HG03571 (cell line): ENCODE measurements at regions not wholly inside any gene's neighbourhood (a gene's known extent, or its start where the extent isn't known, plus 50 kb on each side); places are given as distances from the start of the nearest gene placed in this dataset.
A peak's percentile ranks its signal among the peaks of the same experiment; 100 is the strongest.
"Not testable (repeated sequence)": the region's sequence is repeated elsewhere in the genome, so short reads cannot be mapped to it uniquely, and the experiment has no call there.

Source experiments
- ATAC-seq: cut with Tn5 transposase; IDR thresholded peaks from one replicate; pipeline ENCODE4 v1.9.1; 2021; ENCODE audit not compliant: unreplicated experiment

- ATAC-seq = no peak
Observed at GRCh38 chr13:22993148-22993547, 187.6 kb upstream of the SGCG start.

- ATAC-seq = no peak
Observed at GRCh38 chr13:23003446-23003845, 177.3 kb upstream of the SGCG start.

GRCh38 chr13:23007426-23007825 is 173.4 kb upstream of the SGCG start:
- no peak for ATAC-seq

- ATAC-seq = no peak
Observed at GRCh38 chr13:23018143-23018542, 162.6 kb upstream of the SGCG start.

GRCh38 chr13:23020246-23020843 is 160.4 kb upstream of the SGCG start:
- peak; percentile 89 for ATAC-seq

GRCh38 chr13:23021906-23022305 is 158.9 kb upstream of the SGCG start:
- no peak for ATAC-seq

GRCh38 chr13:23022704-23023103 is 158.1 kb upstream of the SGCG start:
- no peak for ATAC-seq

- ATAC-seq = no peak
Observed at GRCh38 chr13:23025864-23026608, 154.7 kb upstream of the SGCG start.

GRCh38 chr13:23039266-23039935 is 141.4 kb upstream of the SGCG start:
- ATAC-seq = no peak

- no peak for ATAC-seq
Observed at GRCh38 chr13:23042181-23042580, 138.6 kb upstream of the SGCG start.

GRCh38 chr13:23044906-23045305 is 135.9 kb upstream of the SGCG start:
- ATAC-seq = no peak

GRCh38 chr13:23050126-23050525 is 130.7 kb upstream of the SGCG start:
- ATAC-seq = no peak

GRCh38 chr13:23053711-23054110 is 127.1 kb upstream of the SGCG start:
- not testable (repeated sequence) for ATAC-seq

- ATAC-seq = no peak
Observed at GRCh38 chr13:23059173-23059572, 121.6 kb upstream of the SGCG start.

- no peak for ATAC-seq
Observed at GRCh38 chr13:23060959-23061358, 119.8 kb upstream of the SGCG start.

- ATAC-seq = no peak
Observed at GRCh38 chr13:23067129-23067528, 113.7 kb upstream of the SGCG start.

GRCh38 chr13:23069566-23069965 is 111.2 kb upstream of the SGCG start:
- ATAC-seq = no peak

GRCh38 chr13:23074075-23074828 is 106.5 kb upstream of the SGCG start:
- no peak for ATAC-seq

GRCh38 chr13:23081220-23081619 is 99.6 kb upstream of the SGCG start:
- no peak for ATAC-seq

- ATAC-seq = no peak
Observed at GRCh38 chr13:23081901-23082300, 98.9 kb upstream of the SGCG start.

- ATAC-seq = no peak
Observed at GRCh38 chr13:23086968-23087623, 93.7 kb upstream of the SGCG start.
